ENCODE measurements at regions not wholly inside any gene's neighbourhood (a gene's known extent, or its start where the extent isn't known, plus 50 kb on each side); places are given as distances from the start of the nearest gene placed in this dataset.

- Histone ChIP-seq H4K20me1 (ENCODE audit: insufficient read depth, poor library complexity, severe bottlenecking) (no peaks in the 10 kb centered on the region), H3K9me3 (ENCODE audit: low read depth) (no peaks in the 10 kb centered on the region), H3K36me3 (replicated peaks; ENCODE audit: insufficient read depth, low read depth) (no peaks in the 10 kb centered on the region), H3K4me1 (ENCODE audit: insufficient read depth) (no peaks in the 10 kb centered on the region), H3K27me3 (no peaks in the 10 kb centered on the region), H3K4me2 (no peak overlapping the region), H3K79me2 (no peaks in the 10 kb centered on the region), H3K4me3 (no peak overlapping the region), H3K9me2 (replicated peaks; ENCODE audit: insufficient read depth) (no peaks in the 10 kb centered on the region), H2AFZ (no peak overlapping the region), H3K27ac (no peak overlapping the region)
- TF ChIP-seq EZH2phosphoT487 (IDR thresholded peaks at IDR 0.05; ENCODE audit: low read depth, severe bottlenecking, unreplicated experiment) (no peak), CTCF (IDR thresholded peaks at IDR 0.05; ENCODE audit: poor library complexity) (no peak), EZH2 (IDR thresholded peaks at IDR 0.05; ENCODE audit: borderline replicate concordance) (no peak)
- 67% methylated on average over 4 of the region's 4 CpGs for WGBS (ENCODE audit: low lambda C conversion rate, missing lambda C conversion rate)
- no peak for DNase-seq (ENCODE audit: low spot score)
These were observed 308.0 kb downstream of the OLFM4 start for GRCh38 chr13:53336441-53337160.

GRCh38 chr13:53338760-53339159 is 310.1 kb downstream of the OLFM4 start:
- TF ChIP-seq CTCF (IDR thresholded peaks at IDR 0.05; ENCODE audit: poor library complexity), result no peak
- TF ChIP-seq EZH2phosphoT487 (IDR thresholded peaks at IDR 0.05; ENCODE audit: low read depth, severe bottlenecking, unreplicated experiment), result no peak
- TF ChIP-seq EZH2 (IDR thresholded peaks at IDR 0.05; ENCODE audit: borderline replicate concordance), result no peak
- Histone ChIP-seq H3K9me2 (replicated peaks; ENCODE audit: insufficient read depth) (no peaks in the 10 kb centered on the region), H3K79me2 (no peaks in the 10 kb centered on the region), H3K4me1 (ENCODE audit: insufficient read depth) (no peaks in the 10 kb centered on the region), H3K9me3 (ENCODE audit: low read depth) (no peaks in the 10 kb centered on the region), H3K27me3 (no peaks in the 10 kb centered on the region), H3K4me2 (no peak overlapping the region), H4K20me1 (ENCODE audit: insufficient read depth, poor library complexity, severe bottlenecking) (no peaks in the 10 kb centered on the region), H3K27ac (no peak overlapping the region), H3K4me3 (no peak overlapping the region), H3K36me3 (replicated peaks; ENCODE audit: insufficient read depth, low read depth) (no peaks in the 10 kb centered on the region), H2AFZ (no peak overlapping the region)
- WGBS (ENCODE audit: low lambda C conversion rate, missing lambda C conversion rate), result 81% methylated on average over 3 of the region's 3 CpGs
- DNase-seq (ENCODE audit: low spot score), result no peak

- H3K4me2 ChIP-seq, result no peak overlapping the region
- no peaks in the 10 kb centered on the region for H4K20me1 ChIP-seq (ENCODE audit: insufficient read depth, poor library complexity, severe bottlenecking)
- no peaks in the 10 kb centered on the region for H3K27me3 ChIP-seq
- 90% methylated on average over 1 of the region's 1 CpG for WGBS (ENCODE audit: low lambda C conversion rate, missing lambda C conversion rate)
- no peaks in the 10 kb centered on the region for H3K79me2 ChIP-seq
- no peak overlapping the region for H3K27ac ChIP-seq
- DNase-seq (ENCODE audit: low spot score), result no peak
- no peak overlapping the region for H3K4me3 ChIP-seq
- H3K36me3 ChIP-seq (replicated peaks; ENCODE audit: insufficient read depth, low read depth), result no peaks in the 10 kb centered on the region
- no peaks in the 10 kb centered on the region for H3K9me2 ChIP-seq (replicated peaks; ENCODE audit: insufficient read depth)
- H3K9me3 ChIP-seq (ENCODE audit: low read depth), result no peaks in the 10 kb centered on the region
- no peak overlapping the region for H2AFZ ChIP-seq
- TF ChIP-seq EZH2phosphoT487 (IDR thresholded peaks at IDR 0.05; ENCODE audit: low read depth, severe bottlenecking, unreplicated experiment) (no peak), CTCF (IDR thresholded peaks at IDR 0.05; ENCODE audit: poor library complexity) (no peak), EZH2 (IDR thresholded peaks at IDR 0.05; ENCODE audit: borderline replicate concordance) (no peak)
- no peaks in the 10 kb centered on the region for H3K4me1 ChIP-seq (ENCODE audit: insufficient read depth)
These were observed 312.0 kb downstream of the OLFM4 start for GRCh38 chr13:53340505-53341143.
